GM20000 (cell line): ENCODE measurements at regions not wholly inside any gene's neighbourhood (a gene's known extent, or its start where the extent isn't known, plus 50 kb on each side); places are given as distances from the start of the nearest gene placed in this dataset.
A peak's percentile ranks its signal among the peaks of the same experiment; 100 is the strongest.
"Not testable (repeated sequence)": the region's sequence is repeated elsewhere in the genome, so short reads cannot be mapped to it uniquely, and the experiment has no call there.

Source experiments
- DNase-seq: peaks from one replicate; pipeline ENCODE4 v3.0.0; 2012; ENCODE audit warnings: low spot score
- CTCF ChIP-seq: IDR thresholded peaks from 2 replicates; pipeline ENCODE4 v1.5.1; 2012; ENCODE audit warnings: mild to moderate bottlenecking, control low read depth; ENCODE audit errors: extremely low read depth, missing control alignments

- DNase-seq = no peak
- no peak for TF ChIP-seq CTCF
These were observed 209.2 kb upstream of the GADL1 start for GRCh38 chr3:31103623-31104180.

GRCh38 chr3:31105011-31105410 lies 210.6 kb upstream of the GADL1 start:
- no peak for TF ChIP-seq CTCF
- no peak for DNase-seq

DNA sequence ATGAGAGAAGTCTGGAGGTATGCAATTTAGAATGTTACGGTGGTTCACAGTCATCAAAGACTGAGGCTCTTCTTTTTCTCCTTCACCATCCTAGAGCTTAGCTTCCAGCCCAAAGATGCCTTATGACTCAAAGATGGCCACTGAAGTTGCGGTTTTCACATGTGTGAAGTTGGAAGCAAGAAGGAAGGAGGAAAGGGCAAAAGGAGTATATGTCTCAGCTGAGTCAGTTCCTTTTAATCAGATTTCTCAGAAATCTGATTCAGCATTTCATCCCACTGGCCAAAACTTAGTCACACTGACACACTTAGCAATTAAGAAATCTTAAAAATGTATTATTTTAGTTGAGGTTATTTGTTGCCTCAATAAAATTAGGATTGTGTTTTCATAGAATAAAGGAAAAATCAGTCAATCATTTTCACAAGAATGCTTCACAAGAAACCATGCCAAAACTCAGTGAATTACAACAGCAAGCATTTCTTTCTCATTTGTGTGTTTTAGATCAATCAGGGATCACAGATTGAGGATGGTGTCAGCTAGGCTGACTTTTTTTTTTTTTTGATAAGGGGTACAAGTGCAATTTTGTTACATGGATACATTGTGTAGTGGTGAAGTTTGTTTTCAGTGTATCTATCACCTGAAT lies 211.1 kb upstream of the GADL1 start:
- no peak for DNase-seq
- no peak for TF ChIP-seq CTCF

DNA sequence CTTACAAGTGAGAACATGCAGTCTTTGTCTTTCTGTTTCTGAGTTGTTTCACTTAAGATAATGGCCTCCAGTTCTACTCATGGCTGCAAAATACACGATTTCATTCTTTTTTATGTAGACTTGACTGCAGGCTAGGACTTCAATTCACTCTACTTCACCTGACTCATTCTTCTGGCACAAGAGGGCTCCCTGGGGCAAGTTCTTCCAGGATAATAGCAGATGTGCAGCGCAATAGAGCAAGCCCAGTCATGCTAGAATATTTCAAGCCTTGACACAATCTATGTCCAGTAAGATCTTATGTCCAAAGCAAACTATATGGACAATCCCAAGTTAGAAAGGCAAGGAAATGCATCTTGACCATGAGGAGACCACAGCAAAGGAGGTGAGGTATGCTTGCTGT lies 211.7 kb upstream of the GADL1 start:
- DNase-seq = no peak
- TF ChIP-seq CTCF = no peak

DNA sequence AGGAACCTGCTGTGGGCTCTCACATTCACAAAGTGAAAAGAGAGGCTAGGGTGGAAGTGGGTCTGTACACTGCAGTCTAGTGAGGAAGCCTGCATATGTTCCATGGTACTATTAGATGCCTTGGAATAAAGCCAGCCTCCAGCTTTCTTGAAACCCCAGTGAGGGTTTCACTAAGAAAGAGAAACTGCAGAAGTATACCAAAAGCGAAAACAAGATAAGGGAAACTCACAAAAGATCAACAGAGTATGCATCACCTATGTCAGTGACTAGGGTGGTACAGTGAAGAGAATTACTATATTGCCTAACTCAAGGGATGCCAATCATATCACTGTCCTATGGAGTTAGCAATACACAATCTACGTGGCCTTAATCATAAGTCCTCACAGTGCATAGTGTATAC lies 212.5 kb upstream of the GADL1 start:
- DNase-seq = peak; percentile 25
- no peak for TF ChIP-seq CTCF

GRCh38 chr3:31114929-31115283 lies 220.4 kb upstream of the GADL1 start:
- TF ChIP-seq CTCF = no peak
- no peak for DNase-seq

- DNase-seq = not testable (repeated sequence)
These were observed 221.1 kb upstream of the GADL1 start for GRCh38 chr3:31115531-31115930.

DNA sequence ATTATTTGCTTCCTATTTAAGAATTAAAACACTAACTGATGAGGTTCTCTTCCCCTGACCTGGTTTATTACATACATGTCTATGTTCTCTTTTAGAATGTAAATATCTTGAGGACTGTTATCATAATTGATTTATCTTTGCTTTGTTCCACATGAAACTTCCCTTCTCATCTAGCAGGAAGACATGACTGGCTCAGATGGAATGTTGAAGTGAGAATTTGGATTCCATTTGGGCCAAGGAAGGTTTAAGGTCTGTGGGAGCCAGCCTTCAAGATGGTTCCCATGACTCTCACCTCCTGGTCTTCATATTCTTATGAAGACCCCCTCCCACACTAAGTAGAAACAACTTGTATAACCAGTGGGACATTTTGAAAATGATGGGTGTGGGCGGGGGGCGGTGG lies 222.2 kb upstream of the GADL1 start:
- TF ChIP-seq CTCF = no peak
- DNase-seq = no peak
